GM12872 (cell line): ENCODE measurements at regions not wholly inside any gene's neighbourhood (a gene's known extent, or its start where the extent isn't known, plus 50 kb on each side); places are given as distances from the start of the nearest gene placed in this dataset.

ENCODE experiments used
- CTCF ChIP-seq: IDR thresholded peaks from 3 replicates; pipeline ENCODE4 v1.5.1; 2011; ENCODE audit warnings: low read depth, mild to moderate bottlenecking, low read length, moderate library complexity; ENCODE audit not compliant: insufficient read depth

GRCh38 chr18:59038295-59039039 is 101.2 kb upstream of the SEC11C start:
- no peak for TF ChIP-seq CTCF

GRCh38 chr18:59039449-59039848 is 100.2 kb upstream of the SEC11C start:
- no peak for TF ChIP-seq CTCF

- TF ChIP-seq CTCF = no peak
Observed at GRCh38 chr18:59040770-59041148, 98.9 kb upstream of the SEC11C start.

GRCh38 chr18:59041296-59041695 is 98.4 kb upstream of the SEC11C start:
- TF ChIP-seq CTCF = no peak

- no peak for TF ChIP-seq CTCF
Observed at GRCh38 chr18:59041819-59042815, 97.6 kb upstream of the SEC11C start.

- no peak for TF ChIP-seq CTCF
Observed at GRCh38 chr18:59044855-59045254, 94.8 kb upstream of the SEC11C start.

GRCh38 chr18:59047321-59048047 is 92.2 kb upstream of the SEC11C start:
- TF ChIP-seq CTCF = no peak
